OCI-LY1 (cell line): ENCODE measurements at regions not wholly inside any gene's neighbourhood (a gene's known extent, or its start where the extent isn't known, plus 50 kb on each side); places are given as distances from the start of the nearest gene placed in this dataset.
"Not testable (repeated sequence)": the region's sequence is repeated elsewhere in the genome, so short reads cannot be mapped to it uniquely, and the experiment has no call there.

Source experiments
- H2AFZ ChIP-seq: fragments of 200-600 bp; sonication (generic), shearing (Covaris generic); 2 replicates; pipeline ENCODE4 v1.6.0; 2014; ENCODE audit warnings: antibody characterized with exemption, mild to moderate bottlenecking, low read length
- H3F3A ChIP-seq: fragments of 200-600 bp; sonication (generic), shearing (Covaris generic); 2 replicates; pipeline ENCODE4 v1.6.0; 2014; ENCODE audit warnings: mild to moderate bottlenecking, antibody characterized with exemption, low read length, moderate library complexity; ENCODE audit not compliant: insufficient read depth
- H3K27ac ChIP-seq: fragments of 200-600 bp; sonication (generic); 2 replicates; pipeline ENCODE4 v1.5.1; 2014; ENCODE audit warnings: low read length, mixed run types, mild to moderate bottlenecking, low read depth; ENCODE audit not compliant: poor library complexity, severe bottlenecking
- H3K27me3 ChIP-seq: fragments of 200-600 bp; sonication (generic); 2 replicates; pipeline ENCODE4 v1.6.0; 2014; ENCODE audit warnings: antibody characterized with exemption, mild to moderate bottlenecking, low read length, moderate library complexity; ENCODE audit not compliant: insufficient read depth
- H3K36me3 ChIP-seq: fragments of 200-600 bp; sonication (generic); 2 replicates; pipeline ENCODE4 v1.6.1; 2014; ENCODE audit warnings: mild to moderate bottlenecking, antibody characterized with exemption, low read length, moderate library complexity, mixed read lengths; ENCODE audit not compliant: insufficient read depth
- H3K4me1 ChIP-seq: fragments of 200-600 bp; sonication (generic); 2 replicates; pipeline ENCODE4 v1.5.1; 2014; ENCODE audit warnings: mild to moderate bottlenecking, low read length, moderate library complexity; ENCODE audit not compliant: insufficient read depth, severe bottlenecking
- H3K4me2 ChIP-seq: fragments of 200-600 bp; sonication (generic), shearing (Covaris generic); 2 replicates; pipeline ENCODE4 v1.6.1; 2014; ENCODE audit warnings: low read length
- H3K4me3 ChIP-seq: fragments of 200-600 bp; sonication (generic); 2 replicates; pipeline ENCODE4 v1.5.1; 2014; ENCODE audit warnings: low read length, low read depth, mild to moderate bottlenecking, mixed read lengths; ENCODE audit not compliant: poor library complexity, severe bottlenecking
- H3K79me2 ChIP-seq: fragments of 200-600 bp; shearing (Covaris generic); 2 replicates; pipeline ENCODE4 v1.6.1; 2016; ENCODE audit warnings: mixed run types, low read length, mixed read lengths; ENCODE audit not compliant: insufficient read depth
- H3K9ac ChIP-seq: fragments of 200-600 bp; sonication (generic), shearing (Covaris generic); 2 replicates; pipeline ENCODE4 v1.6.1; 2014; ENCODE audit warnings: mild to moderate bottlenecking, low read length, mixed read lengths
- H3K9me2 ChIP-seq: fragments of 200-600 bp; sonication (generic), shearing (Covaris generic); 2 replicates; pipeline ENCODE4 v1.6.1; 2014; ENCODE audit warnings: low read depth, mild to moderate bottlenecking, low read length, mixed read lengths
- H3K9me3 ChIP-seq: fragments of 200-600 bp; shearing (Covaris generic); 2 replicates; pipeline ENCODE4 v1.6.1; 2014; ENCODE audit warnings: low read length, mixed read lengths
- H4K20me1 ChIP-seq: fragments of 200-600 bp; sonication (generic), shearing (Covaris generic); 2 replicates; pipeline ENCODE4 v1.6.0; 2016; ENCODE audit warnings: mild to moderate bottlenecking, low read length; ENCODE audit not compliant: insufficient read depth
- CTCF ChIP-seq: fragments of 200-600 bp; sonication (generic), shearing (Covaris generic); IDR thresholded peaks from 2 replicates; pipeline ENCODE4 v1.5.1; 2017; ENCODE audit warnings: mild to moderate bottlenecking, antibody characterized with exemption, low read length, moderate library complexity, mixed read lengths
- EZH2 ChIP-seq: fragments of 200-600 bp; sonication (generic), shearing (Covaris generic); IDR thresholded peaks from 2 replicates; pipeline ENCODE4 v1.8.0; 2017; ENCODE audit warnings: borderline replicate concordance, mixed run types, mild to moderate bottlenecking, antibody characterized with exemption, low read length, moderate library complexity, mixed read lengths

GRCh38 chr5:25090275-25090674 lies 445.5 kb upstream of the CDH10 start:
- Histone ChIP-seq H2AFZ (no peak overlapping the region), H4K20me1 (no peaks in the 10 kb centered on the region), H3K4me2 (no peak overlapping the region)

GRCh38 chr5:25088689-25089088 lies 443.9 kb upstream of the CDH10 start:
- H2AFZ ChIP-seq, H3K4me1 ChIP-seq, H3K9me3 ChIP-seq, H3K79me2 ChIP-seq, H3K9ac ChIP-seq, H3K36me3 ChIP-seq, H4K20me1 ChIP-seq, H3K27ac ChIP-seq, H3K9me2 ChIP-seq, H3K27me3 ChIP-seq, H3K4me2 ChIP-seq, H3F3A ChIP-seq, H3K4me3 ChIP-seq: not testable (repeated sequence)

More at GRCh38 chr5:25090275-25090674, 445.5 kb upstream of the CDH10 start:
- H3K27me3 ChIP-seq = no peaks in the 10 kb centered on the region
- H3F3A ChIP-seq = no peaks in the 10 kb centered on the region
- TF ChIP-seq EZH2 (no peak), CTCF (no peak)
- no peaks in the 10 kb centered on the region; the same call in 1 of the 2 replicates for H3K9me2 ChIP-seq
- H3K79me2 ChIP-seq = no peaks in the 10 kb centered on the region
- H3K9ac ChIP-seq = no peak overlapping the region
- no peaks in the 10 kb centered on the region for H3K4me1 ChIP-seq
- H3K4me3 ChIP-seq = no peak overlapping the region
- no peak overlapping the region for H3K27ac ChIP-seq
- H3K36me3 ChIP-seq = no peaks in the 10 kb centered on the region
- no peaks in the 10 kb centered on the region for H3K9me3 ChIP-seq

- H3K4me2 ChIP-seq = not testable (repeated sequence)
These were observed 438.5 kb upstream of the CDH10 start for GRCh38 chr5:25083261-25083660.

GRCh38 chr5:25066239-25066638 lies 421.5 kb upstream of the CDH10 start:
- Histone ChIP-seq H3K9me3 (no peaks in the 10 kb centered on the region), H3K27me3 (no peaks in the 10 kb centered on the region), H2AFZ (no peak overlapping the region), H3K4me2 (no peak overlapping the region), H3F3A (no peaks in the 10 kb centered on the region), H3K36me3 (no peaks in the 10 kb centered on the region), H3K9ac (no peak overlapping the region), H3K4me1 (no peaks in the 10 kb centered on the region), H3K9me2 (no peaks in the 10 kb centered on the region), H3K4me3 (no peak overlapping the region), H3K79me2 (no peaks in the 10 kb centered on the region), H3K27ac (no peak overlapping the region), H4K20me1 (no peaks in the 10 kb centered on the region)
- no peak for TF ChIP-seq EZH2
- no peak for TF ChIP-seq CTCF

More at GRCh38 chr5:25083261-25083660, 438.5 kb upstream of the CDH10 start:
- H3K9ac ChIP-seq, H4K20me1 ChIP-seq, H3K79me2 ChIP-seq, H3F3A ChIP-seq, H3K9me3 ChIP-seq, H3K36me3 ChIP-seq, H3K4me3 ChIP-seq, H3K9me2 ChIP-seq, H3K27me3 ChIP-seq, H3K4me1 ChIP-seq, H3K27ac ChIP-seq, H2AFZ ChIP-seq: not testable (repeated sequence)
